NT2/D1 (cell line): ENCODE measurements at regions not wholly inside any gene's neighbourhood (a gene's known extent, or its start where the extent isn't known, plus 50 kb on each side); places are given as distances from the start of the nearest gene placed in this dataset.

ENCODE experiments used
- SUZ12 ChIP-seq: IDR thresholded peaks from 2 replicates; pipeline ENCODE4 v1.6.1; 2011; ENCODE audit not compliant: insufficient read length, insufficient read depth; ENCODE audit errors: extremely low read depth
- YY1 ChIP-seq: IDR thresholded peaks from 2 replicates; pipeline ENCODE4 v1.6.1; 2011; ENCODE audit not compliant: insufficient read length, insufficient read depth
- ZNF274 ChIP-seq: IDR thresholded peaks from 2 replicates; pipeline ENCODE4 v1.6.1; 2011; ENCODE audit warnings: mild to moderate bottlenecking, low read depth, low read length

- TF ChIP-seq SUZ12 (no peak), ZNF274 (no peak), YY1 (no peak)
Measured at GRCh38 chr4:24662542-24662941, 78.2 kb upstream of the DHX15 start.
